T-cell (primary cell): ENCODE measurements at regions not wholly inside any gene's neighbourhood (a gene's known extent, or its start where the extent isn't known, plus 50 kb on each side); places are given as distances from the start of the nearest gene placed in this dataset.

Experiments used
- ATAC-seq, 4 experiments: fragments of 200-7000 bp in 3 of 4; fragments of 150-1000 bp in 1 of 4; cut with Tn5 transposase; replicated peaks in 1 of 4; 1 replicate in 3 of 4; 2 replicates in 1 of 4; pipeline ENCODE4 v1.10.0; 2021; ENCODE audit warnings: moderate library complexity in 3 of 4, mild to moderate bottlenecking in 2 of 4, moderate number of reproducible peaks in 1 of 4
- CTCF ChIA-PET, 2 donors: fragments of 300-600 bp; sonication (Branson Sonifier 250); formaldehyde crosslinking; loops; one replicate each; lab custom pipeline; 2022; ENCODE audit warnings: antibody characterized with exemption in 2 of 2; lab: Charles Lee
- POLR2A ChIA-PET, 2 donors: fragments of 300-600 bp; sonication (Branson Sonifier 250); formaldehyde crosslinking; loops; one replicate each; lab custom pipeline; 2022; ENCODE audit warnings: antibody characterized with exemption in 2 of 2; lab: Charles Lee
- DNase-seq, 35 experiments: peaks; one replicate each; pipeline versions ENCODE4 v3.0.0 to v3.0.0-alpha.2; 2013 to 2023
- H3K27ac ChIP-seq: one replicate; pipeline ENCODE4 v1.5.1; 2013; ENCODE audit warnings: low read length
- H3K27me3 ChIP-seq, 2 experiments: replicated peaks in 1 of 2; 1 replicate in 1 of 2; 2 replicates in 1 of 2; pipeline versions ENCODE4 v1.6.1 to v1.7.0; 2013; ENCODE audit warnings: low read length in 1 of 2, mixed read lengths in 1 of 2; ENCODE audit not compliant: control insufficient read depth in 2 of 2, insufficient read depth in 2 of 2; ENCODE audit errors: extremely low read depth in 1 of 2
- H3K36me3 ChIP-seq, 2 donors: 1 replicate in 1 of 2; 2 replicates in 1 of 2; pipeline versions ENCODE4 v1.6.1 to v1.7.0; 2013; ENCODE audit warnings: low read length in 1 of 2; ENCODE audit not compliant: control insufficient read depth in 2 of 2, insufficient read depth in 1 of 2; ENCODE audit errors: extremely low read depth in 1 of 2
- H3K4me1 ChIP-seq, 2 experiments: 1 replicate in 1 of 2; 2 replicates in 1 of 2; pipeline versions ENCODE4 v1.6.1 to v1.7.0; 2013; ENCODE audit warnings: low read length in 2 of 2, mixed read lengths in 1 of 2; ENCODE audit not compliant: insufficient read depth in 2 of 2, control insufficient read depth in 1 of 2; ENCODE audit errors: extremely low read depth in 1 of 2
- H3K4me3 ChIP-seq, 2 donors: 1 replicate in 1 of 2; 2 replicates in 1 of 2; pipeline versions ENCODE4 v1.5.1 to v1.7.0; 2013; ENCODE audit warnings: mild to moderate bottlenecking in 2 of 2, low read length in 1 of 2, moderate library complexity in 1 of 2; ENCODE audit not compliant: control insufficient read depth in 1 of 2; ENCODE audit errors: extremely low read depth in 1 of 2
- H3K9me3 ChIP-seq: 2 replicates; pipeline ENCODE4 v1.7.0; 2013
- H3K27ac Mint-ChIP-seq, 2 donors: one replicate each; pipeline ENCODE4 v1.8.0; 2020 to 2021; ENCODE audit warnings: mild to moderate bottlenecking in 2 of 2, mixed read lengths in 2 of 2
- H3K27me3 Mint-ChIP-seq, 2 donors: one replicate each; pipeline ENCODE4 v1.8.0; 2021 to 2022; ENCODE audit warnings: mixed read lengths in 2 of 2
- H3K36me3 Mint-ChIP-seq: one replicate; pipeline ENCODE4 v1.8.0; 2021; ENCODE audit warnings: mixed read lengths
- H3K4me1 Mint-ChIP-seq, 3 donors: one replicate each; pipeline ENCODE4 v1.8.0; 2020 to 2022; ENCODE audit warnings: mixed read lengths in 3 of 3, mild to moderate bottlenecking in 1 of 3
- H3K4me3 Mint-ChIP-seq, 3 donors: one replicate each; pipeline ENCODE4 v1.8.0; 2020 to 2022; ENCODE audit warnings: mild to moderate bottlenecking in 3 of 3, mixed read lengths in 3 of 3, moderate library complexity in 3 of 3
- H3K9me3 Mint-ChIP-seq, 3 donors: one replicate each; pipeline ENCODE4 v1.8.0; 2020 to 2022; ENCODE audit warnings: mixed read lengths in 3 of 3
- WGBS: methylation state at CpG from one replicate; pipeline ENCODE4 v1.1.5; 2013; ENCODE audit warnings: missing lambda C conversion rate; ENCODE audit not compliant: insufficient coverage; 5-methylcytosine and 5-hydroxymethylcytosine counted together

DNA sequence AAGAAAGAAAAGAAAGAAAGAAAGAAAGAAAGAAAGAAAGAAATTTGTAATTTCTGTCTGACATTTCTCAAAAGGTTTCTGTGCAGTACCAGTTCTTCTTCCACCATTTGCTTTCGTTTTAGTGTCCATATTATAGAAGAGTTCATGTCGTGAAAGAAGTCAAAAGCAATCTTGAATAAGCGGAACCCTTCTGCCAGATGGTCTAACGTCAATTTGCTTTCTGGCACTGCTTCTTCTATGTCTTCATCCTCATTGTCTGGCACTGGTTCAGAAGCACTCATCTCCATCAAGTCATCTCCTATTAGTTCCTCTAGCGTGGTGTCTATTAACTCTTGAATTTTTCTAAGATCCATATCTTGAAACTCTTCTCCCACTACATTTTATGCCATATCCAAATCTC, 170.0 kb upstream of the KCTD3 start:
- ChIA-PET POLR2A (no interaction called here), CTCF (no interaction called here)
- H3K27ac Mint-ChIP-seq: no peak overlapping the region
- H3K4me1 Mint-ChIP-seq: no peaks in the 10 kb centered on the region
- Histone ChIP-seq H3K27ac (no peak overlapping the region), H3K4me3 (no peak overlapping the region), H3K27me3 (no peaks in the 10 kb centered on the region), H3K4me1 (no peaks in the 10 kb centered on the region), H3K36me3 (no peaks in the 10 kb centered on the region), H3K9me3 (no peaks in the 10 kb centered on the region)
- H3K36me3 Mint-ChIP-seq: no peaks in the 10 kb centered on the region
- no peak overlapping the region for H3K4me3 Mint-ChIP-seq
- no peaks in the 10 kb centered on the region for H3K27me3 Mint-ChIP-seq
- DNase-seq: no peak
- 91% methylated on average over 4 of the region's 5 CpGs for WGBS
- ATAC-seq: no peak
- H3K9me3 Mint-ChIP-seq: peaks cover 4 to 5% (median 4%) of the 10 kb centered on the region in 3 donors

DNA sequence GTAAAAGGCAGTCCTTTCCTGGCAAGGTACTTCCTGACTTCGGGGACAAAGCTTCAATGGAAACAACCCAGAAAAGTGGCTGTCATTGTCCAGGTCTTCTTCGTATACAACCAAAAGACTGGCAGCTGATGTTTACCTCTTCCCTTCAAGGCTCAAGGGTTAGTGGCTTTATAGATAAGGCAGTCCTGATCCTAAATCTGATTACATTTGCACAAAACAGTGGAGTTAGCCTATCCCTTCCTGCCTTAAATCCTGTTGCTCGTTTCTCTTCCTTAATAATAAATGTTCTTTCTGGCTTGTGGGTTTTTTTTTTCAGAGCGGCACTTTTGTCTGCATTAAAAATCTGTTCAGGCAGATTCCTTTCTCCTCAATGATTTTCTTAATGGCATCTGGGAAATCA, 169.3 kb upstream of the KCTD3 start:
- Histone ChIP-seq H3K27ac (no peak overlapping the region), H3K27me3 (no peaks in the 10 kb centered on the region), H3K36me3 (no peaks in the 10 kb centered on the region), H3K9me3 (no peaks in the 10 kb centered on the region), H3K4me1 (no peaks in the 10 kb centered on the region), H3K4me3 (no peak overlapping the region)
- Mint-ChIP-seq H3K36me3 (no peaks in the 10 kb centered on the region), H3K4me3 (no peak overlapping the region), H3K4me1 (no peaks in the 10 kb centered on the region), H3K9me3 (peaks cover 4 to 5% (median 4%) of the 10 kb centered on the region in 3 donors), H3K27ac (no peak overlapping the region), H3K27me3 (no peaks in the 10 kb centered on the region)
- WGBS: no CpG with 5 or more reads among the region's 4 CpGs
- POLR2A ChIA-PET: no interaction called here
- DNase-seq (no peak), ATAC-seq (no peak)
- CTCF ChIA-PET: no interaction called here

- ChIA-PET POLR2A (interaction anchor here in 1 of 2 donors (0.5 kb wide), 1 partner anchor 29 kb away, joined by 4 read pairs; no protein-coding TSS in a partner anchor), CTCF (no interaction called here)
- H3K4me1 Mint-ChIP-seq: no peaks in the 10 kb centered on the region
- H3K27ac ChIP-seq: no peak overlapping the region
- no peaks in the 10 kb centered on the region for H3K27me3 ChIP-seq
- no peak overlapping the region for H3K4me3 Mint-ChIP-seq
- no peaks in the 10 kb centered on the region for H3K4me1 ChIP-seq
- ATAC-seq: no peak
- DNase-seq: no peak
- H3K36me3 ChIP-seq: no peaks in the 10 kb centered on the region
- WGBS: no CpG with 5 or more reads among the region's 2 CpGs
- no peaks in the 10 kb centered on the region for H3K9me3 ChIP-seq
- no peak overlapping the region for H3K27ac Mint-ChIP-seq
- no peak overlapping the region for H3K4me3 ChIP-seq
- H3K27me3 Mint-ChIP-seq: no peaks in the 10 kb centered on the region
- no peaks in the 10 kb centered on the region for H3K9me3 Mint-ChIP-seq
- H3K36me3 Mint-ChIP-seq: no peaks in the 10 kb centered on the region
These were observed 167.3 kb upstream of the KCTD3 start for GRCh38 chr1:215399787-215400186.

GRCh38 chr1:215400741-215401140, 166.4 kb upstream of the KCTD3 start:
- POLR2A ChIA-PET: no interaction called here
- Mint-ChIP-seq H3K4me1 (no peaks in the 10 kb centered on the region), H3K27ac (no peak overlapping the region), H3K9me3 (peaks cover 0 to 3% (median 0%) of the 10 kb centered on the region in 3 donors), H3K4me3 (no peak overlapping the region), H3K36me3 (no peaks in the 10 kb centered on the region), H3K27me3 (no peaks in the 10 kb centered on the region)
- CTCF ChIA-PET: no interaction called here
- no peak for ATAC-seq
- no peak for DNase-seq
- no CpG with 5 or more reads among the region's 1 CpG for WGBS
- Histone ChIP-seq H3K9me3 (no peaks in the 10 kb centered on the region), H3K27me3 (no peaks in the 10 kb centered on the region), H3K27ac (no peak overlapping the region), H3K4me3 (no peak overlapping the region), H3K36me3 (no peaks in the 10 kb centered on the region), H3K4me1 (no peaks in the 10 kb centered on the region)

DNA sequence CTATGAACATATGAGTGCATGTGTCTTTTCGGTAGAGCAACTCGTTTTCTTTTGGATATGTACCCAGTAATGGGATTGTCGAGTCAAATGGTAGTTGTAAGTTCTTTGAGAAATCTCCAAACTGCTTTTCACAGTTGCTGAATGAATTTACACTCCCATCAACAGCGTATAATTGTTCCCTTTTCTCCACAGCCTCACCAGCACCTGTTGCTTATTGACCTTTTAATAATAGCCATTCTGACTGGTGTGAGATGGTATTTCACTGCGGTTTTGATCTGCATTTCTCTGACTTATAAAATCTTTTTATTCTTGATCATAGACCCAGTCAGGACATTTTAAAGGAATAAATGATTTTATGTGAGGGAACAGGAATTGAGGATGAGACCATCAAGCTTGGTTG, 165.0 kb upstream of the KCTD3 start:
- Mint-ChIP-seq H3K4me3 (no peak overlapping the region), H3K27ac (no peak overlapping the region), H3K36me3 (no peaks in the 10 kb centered on the region), H3K9me3 (peaks cover 0 to 3% (median 0%) of the 10 kb centered on the region in 3 donors), H3K4me1 (no peaks in the 10 kb centered on the region), H3K27me3 (no peaks in the 10 kb centered on the region)
- Histone ChIP-seq H3K9me3 (no peaks in the 10 kb centered on the region), H3K36me3 (no peaks in the 10 kb centered on the region), H3K4me1 (no peaks in the 10 kb centered on the region), H3K27me3 (no peaks in the 10 kb centered on the region), H3K4me3 (no peak overlapping the region), H3K27ac (no peak overlapping the region)
- CTCF ChIA-PET: no interaction called here
- ATAC-seq (no peak), DNase-seq (no peak)
- WGBS: no CpG with 5 or more reads among the region's 5 CpGs
- POLR2A ChIA-PET: no interaction called here

DNA sequence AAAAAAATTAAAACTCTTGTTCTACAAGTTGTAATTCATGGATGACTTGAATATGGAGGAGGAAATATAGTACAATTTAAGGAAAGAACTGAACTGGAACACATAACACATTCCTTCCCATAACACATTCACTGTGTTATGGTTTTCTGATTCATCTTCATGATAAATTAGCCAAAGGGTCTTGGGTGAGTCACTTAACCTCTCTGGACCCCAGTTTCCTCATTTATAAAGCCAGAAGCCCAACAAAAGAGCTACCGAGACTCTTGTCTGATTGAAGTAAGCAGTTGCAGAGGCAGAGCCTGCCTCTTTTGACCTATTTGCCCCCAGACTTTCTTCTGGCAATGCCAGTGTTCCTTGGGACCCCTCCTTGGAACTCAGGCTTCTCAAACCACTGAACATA, 161.9 kb upstream of the KCTD3 start:
- H3K27me3 Mint-ChIP-seq: no peaks in the 10 kb centered on the region
- H3K9me3 ChIP-seq: no peaks in the 10 kb centered on the region
- H3K36me3 ChIP-seq: no peaks in the 10 kb centered on the region
- H3K27ac ChIP-seq: no peak overlapping the region
- no peak for DNase-seq
- no peak for ATAC-seq
- H3K27ac Mint-ChIP-seq: no peak overlapping the region
- no CpG with 5 or more reads among the region's 1 CpG for WGBS
- no peaks in the 10 kb centered on the region for H3K27me3 ChIP-seq
- H3K4me1 Mint-ChIP-seq: no peaks in the 10 kb centered on the region
- no peak overlapping the region for H3K4me3 ChIP-seq
- no peak overlapping the region for H3K4me3 Mint-ChIP-seq
- H3K36me3 Mint-ChIP-seq: no peaks in the 10 kb centered on the region
- H3K9me3 Mint-ChIP-seq: peaks cover 0 to 3% (median 0%) of the 10 kb centered on the region in 3 donors
- no peaks in the 10 kb centered on the region for H3K4me1 ChIP-seq
- ChIA-PET CTCF (no interaction called here), POLR2A (no interaction called here)

DNA sequence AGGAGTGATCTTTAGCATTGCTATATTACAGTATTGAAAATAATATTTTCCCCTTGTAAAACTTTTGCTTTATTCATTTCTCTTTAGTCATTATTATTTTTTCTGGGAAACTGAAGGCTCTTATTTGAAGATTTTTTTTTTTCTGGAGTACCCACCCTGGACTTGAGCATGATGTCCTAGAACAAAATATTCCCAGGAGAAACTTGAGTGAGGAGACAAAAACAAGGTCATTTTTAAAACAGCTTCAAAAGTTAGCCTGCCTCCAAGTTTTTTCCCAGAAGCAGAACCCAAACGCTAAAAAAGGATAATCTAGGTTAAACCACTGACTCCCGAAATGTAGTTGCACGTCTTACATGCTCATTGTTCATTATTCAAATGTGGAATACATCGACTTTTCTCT, 160.2 kb upstream of the KCTD3 start:
- Histone ChIP-seq H3K27me3 (no peaks in the 10 kb centered on the region), H3K4me3 (no peak overlapping the region), H3K36me3 (no peaks in the 10 kb centered on the region), H3K27ac (no peak overlapping the region), H3K4me1 (no peaks in the 10 kb centered on the region), H3K9me3 (no peaks in the 10 kb centered on the region)
- Mint-ChIP-seq H3K36me3 (no peaks in the 10 kb centered on the region), H3K27me3 (no peaks in the 10 kb centered on the region), H3K4me1 (no peaks in the 10 kb centered on the region), H3K4me3 (no peak overlapping the region), H3K27ac (no peak overlapping the region), H3K9me3 (peaks cover 0 to 3% (median 2%) of the 10 kb centered on the region in 3 donors)
- WGBS: no CpG with 5 or more reads among the region's 4 CpGs
- ChIA-PET POLR2A (interaction anchor here in 1 of 2 donors (0.6 kb wide), 1 partner anchor 28 kb away, joined by 3 read pairs; no protein-coding TSS in a partner anchor), CTCF (no interaction called here)
- no peak for DNase-seq
- ATAC-seq: no peak
